Caco-2 (cell line): ENCODE measurements at regions not wholly inside any gene's neighbourhood (a gene's known extent, or its start where the extent isn't known, plus 50 kb on each side); places are given as distances from the start of the nearest gene placed in this dataset.

Source experiments
- BruUV-seq: library from RNA; stranded (reverse); fragments of 400-500 nt; replicated peaks from 2 replicates; lab custom pipeline; 2021; lab: Mats Ljungman, UMichigan
- CTCF ChIA-PET: fragments of 300-600 bp; sonication (Branson Sonifier 250); formaldehyde crosslinking; loops from one replicate; lab custom pipeline; 2022; ENCODE audit warnings: antibody characterized with exemption; lab: Charles Lee
- POLR2A ChIA-PET: fragments of 300-600 bp; sonication (Branson Sonifier 250); formaldehyde crosslinking; loops from one replicate; lab custom pipeline; 2022; ENCODE audit warnings: antibody characterized with exemption; lab: Charles Lee
- DNase-seq, 2 experiments: peaks; one replicate each; pipeline versions ENCODE4 v3.0.0 to v3.0.0-alpha.2; 2020 to 2022
- H3K27me3 ChIP-seq: replicated peaks from 2 replicates; pipeline ENCODE4 v1.6.0; 2011; ENCODE audit warnings: low read length; ENCODE audit not compliant: control insufficient read depth, insufficient read depth
- H3K36me3 ChIP-seq: 2 replicates; pipeline ENCODE4 v1.5.1; 2011; ENCODE audit warnings: low read length; ENCODE audit not compliant: control insufficient read depth, insufficient read depth
- H3K4me1 ChIP-seq: fragments of 250-450 bp; sonication (Bioruptor Pico); 2 replicates; pipeline ENCODE4 v1.5.1; 2020; ENCODE audit warnings: mild to moderate bottlenecking
- H3K4me3 ChIP-seq: 2 replicates; pipeline ENCODE4 v1.5.1; 2011; ENCODE audit warnings: low read depth, mild to moderate bottlenecking, control low read depth, low read length
- H3K9me3 ChIP-seq: fragments of 250-450 bp; sonication (Bioruptor Pico); 2 replicates; pipeline ENCODE4 v1.5.1; 2020; ENCODE audit warnings: mild to moderate bottlenecking, moderate library complexity
- H3K27ac Mint-ChIP-seq: one replicate; pipeline ENCODE4 v1.8.0; 2022; ENCODE audit warnings: mixed read lengths; ENCODE audit not compliant: unreplicated experiment
- H3K27me3 Mint-ChIP-seq: one replicate; pipeline ENCODE4 v1.8.0; 2022; ENCODE audit warnings: mixed read lengths; ENCODE audit not compliant: insufficient read depth, unreplicated experiment
- H3K36me3 Mint-ChIP-seq: one replicate; pipeline ENCODE4 v1.8.0; 2022; ENCODE audit warnings: mild to moderate bottlenecking, mixed read lengths; ENCODE audit not compliant: insufficient read depth, unreplicated experiment
- H3K4me1 Mint-ChIP-seq: one replicate; pipeline ENCODE4 v1.8.0; 2022; ENCODE audit warnings: low read depth, mixed read lengths; ENCODE audit not compliant: unreplicated experiment
- H3K4me3 Mint-ChIP-seq: one replicate; pipeline ENCODE4 v1.8.0; 2022; ENCODE audit warnings: mild to moderate bottlenecking, moderate library complexity, mixed read lengths; ENCODE audit not compliant: unreplicated experiment
- H3K9me3 Mint-ChIP-seq: one replicate; pipeline ENCODE4 v1.8.0; 2022; ENCODE audit warnings: mixed read lengths; ENCODE audit not compliant: unreplicated experiment
- CTCF ChIP-seq, 2 experiments: fragments of 200-600 bp in 1 of 2; IDR thresholded peaks; 1 replicate in 1 of 2; 2 replicates in 1 of 2; pipeline versions ENCODE4 v1.5.1 to v1.8.0; 2011 to 2022; ENCODE audit warnings: antibody characterized with exemption in 1 of 2, control low read depth in 1 of 2, inconsistent platforms in 1 of 2, low read depth in 1 of 2, low read length in 1 of 2, mild to moderate bottlenecking in 1 of 2, moderate library complexity in 1 of 2; ENCODE audit not compliant: insufficient read depth in 1 of 2, severe bottlenecking in 1 of 2, unreplicated experiment in 1 of 2
- intact Hi-C: fragments of 100-400 bp; cut with micrococcal nuclease; formaldehyde crosslinking; loops from one replicate; pipeline ENCODE4 v1.10.0; 2022; ENCODE audit not compliant: unreplicated experiment

GRCh38 chr2:184187421-184187971, 410.8 kb upstream of the ZNF804A start:
- no peaks in the 10 kb centered on the region for H3K27me3 ChIP-seq
- no peak overlapping the region for H3K27ac Mint-ChIP-seq
- H3K9me3 Mint-ChIP-seq: no peaks in the 10 kb centered on the region
- H3K4me1 ChIP-seq: no peaks in the 10 kb centered on the region
- no peak overlapping the region for H3K4me3 ChIP-seq
- H3K9me3 ChIP-seq: no peaks in the 10 kb centered on the region
- no peak overlapping the region for H3K4me3 Mint-ChIP-seq
- CTCF ChIA-PET: no interaction called here
- H3K27me3 Mint-ChIP-seq: no peaks in the 10 kb centered on the region
- POLR2A ChIA-PET: no interaction called here
- no peak for TF ChIP-seq CTCF (IDR thresholded peaks at IDR 0.05; ENCODE audit: insufficient read depth in 1 of 2, low read depth in 1 of 2, low read length in 1 of 2, severe bottlenecking in 1 of 2, unreplicated experiment in 1 of 2)
- no TSS peak for BruUV-seq
- intact Hi-C loops: no loop called here
- DNase-seq: no peak
- H3K36me3 ChIP-seq: no peaks in the 10 kb centered on the region
- H3K4me1 Mint-ChIP-seq: no peaks in the 10 kb centered on the region
- H3K36me3 Mint-ChIP-seq: no peaks in the 10 kb centered on the region

- intact Hi-C loops: no loop called here
- no peaks in the 10 kb centered on the region for H3K9me3 ChIP-seq
- ChIA-PET CTCF (no interaction called here), POLR2A (no interaction called here)
- no TSS peak for BruUV-seq
- no peak for DNase-seq
- no peaks in the 10 kb centered on the region for H3K27me3 ChIP-seq
- no peak for TF ChIP-seq CTCF (IDR thresholded peaks at IDR 0.05; ENCODE audit: insufficient read depth in 1 of 2, low read depth in 1 of 2, low read length in 1 of 2, severe bottlenecking in 1 of 2, unreplicated experiment in 1 of 2)
- Mint-ChIP-seq H3K36me3 (no peaks in the 10 kb centered on the region), H3K27ac (no peak overlapping the region), H3K4me1 (no peaks in the 10 kb centered on the region), H3K27me3 (no peaks in the 10 kb centered on the region), H3K4me3 (no peak overlapping the region), H3K9me3 (no peaks in the 10 kb centered on the region)
- no peak overlapping the region for H3K4me3 ChIP-seq
- no peaks in the 10 kb centered on the region for H3K36me3 ChIP-seq
- H3K4me1 ChIP-seq: no peaks in the 10 kb centered on the region
These were observed 407.6 kb upstream of the ZNF804A start for GRCh38 chr2:184190725-184191124.

- Mint-ChIP-seq H3K36me3 (no peaks in the 10 kb centered on the region), H3K27ac (no peak overlapping the region), H3K4me3 (no peak overlapping the region), H3K4me1 (no peaks in the 10 kb centered on the region), H3K27me3 (no peaks in the 10 kb centered on the region), H3K9me3 (no peaks in the 10 kb centered on the region)
- Histone ChIP-seq H3K4me1 (no peaks in the 10 kb centered on the region), H3K27me3 (no peaks in the 10 kb centered on the region), H3K36me3 (no peaks in the 10 kb centered on the region), H3K9me3 (no peaks in the 10 kb centered on the region), H3K4me3 (no peak overlapping the region)
- POLR2A ChIA-PET: no interaction called here
- TF ChIP-seq CTCF (IDR thresholded peaks at IDR 0.05; ENCODE audit: insufficient read depth in 1 of 2, low read depth in 1 of 2, low read length in 1 of 2, severe bottlenecking in 1 of 2, unreplicated experiment in 1 of 2): no peak
- no peak for DNase-seq
- BruUV-seq: no TSS peak
- CTCF ChIA-PET: no interaction called here
- intact Hi-C loops: no loop called here
These were observed 405.7 kb upstream of the ZNF804A start for GRCh38 chr2:184192649-184193048.
